ENCODE measurements at regions not wholly inside any gene's neighbourhood (a gene's known extent, or its start where the extent isn't known, plus 50 kb on each side); places are given as distances from the start of the nearest gene placed in this dataset.
A peak's percentile ranks its signal among the peaks of the same experiment; 100 is the strongest.

DNA sequence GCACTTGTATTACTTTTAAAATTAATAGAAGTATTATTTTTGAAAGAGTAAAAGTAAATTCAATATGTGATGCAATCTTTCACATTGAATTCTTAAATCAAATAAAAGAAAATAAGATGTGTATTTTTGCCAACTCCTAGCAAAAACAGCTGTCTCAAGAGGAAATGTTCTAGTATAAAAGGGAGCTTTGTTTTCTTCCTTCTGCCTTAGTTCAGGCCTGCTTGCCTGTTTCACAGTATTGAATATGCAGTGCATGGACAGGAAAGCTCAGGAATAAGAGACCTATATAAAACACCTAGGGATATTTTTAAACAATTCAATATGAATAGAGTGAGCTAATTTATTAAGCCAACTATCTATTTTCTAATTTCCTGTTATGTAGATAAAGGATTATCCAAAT, 294.8 kb upstream of the G2E3 start:
- no peak for TF ChIP-seq SIN3A (IDR thresholded peaks at IDR 0.05; ENCODE audit: borderline replicate concordance, insufficient read depth, low read length)
- TF ChIP-seq FOXP2 (optimal IDR thresholded peaks at IDR 0.05; ENCODE audit: borderline replicate concordance, extremely low read depth, extremely low read length, insufficient read depth), result no peak
- TF ChIP-seq TAF1 (IDR thresholded peaks at IDR 0.05; ENCODE audit: borderline replicate concordance, insufficient read depth, low read length), result no peak
- no peak for TF ChIP-seq POLR2AphosphoS5 (IDR thresholded peaks at IDR 0.05; ENCODE audit: low read depth, low read length)
- TF ChIP-seq, protein P1, sequence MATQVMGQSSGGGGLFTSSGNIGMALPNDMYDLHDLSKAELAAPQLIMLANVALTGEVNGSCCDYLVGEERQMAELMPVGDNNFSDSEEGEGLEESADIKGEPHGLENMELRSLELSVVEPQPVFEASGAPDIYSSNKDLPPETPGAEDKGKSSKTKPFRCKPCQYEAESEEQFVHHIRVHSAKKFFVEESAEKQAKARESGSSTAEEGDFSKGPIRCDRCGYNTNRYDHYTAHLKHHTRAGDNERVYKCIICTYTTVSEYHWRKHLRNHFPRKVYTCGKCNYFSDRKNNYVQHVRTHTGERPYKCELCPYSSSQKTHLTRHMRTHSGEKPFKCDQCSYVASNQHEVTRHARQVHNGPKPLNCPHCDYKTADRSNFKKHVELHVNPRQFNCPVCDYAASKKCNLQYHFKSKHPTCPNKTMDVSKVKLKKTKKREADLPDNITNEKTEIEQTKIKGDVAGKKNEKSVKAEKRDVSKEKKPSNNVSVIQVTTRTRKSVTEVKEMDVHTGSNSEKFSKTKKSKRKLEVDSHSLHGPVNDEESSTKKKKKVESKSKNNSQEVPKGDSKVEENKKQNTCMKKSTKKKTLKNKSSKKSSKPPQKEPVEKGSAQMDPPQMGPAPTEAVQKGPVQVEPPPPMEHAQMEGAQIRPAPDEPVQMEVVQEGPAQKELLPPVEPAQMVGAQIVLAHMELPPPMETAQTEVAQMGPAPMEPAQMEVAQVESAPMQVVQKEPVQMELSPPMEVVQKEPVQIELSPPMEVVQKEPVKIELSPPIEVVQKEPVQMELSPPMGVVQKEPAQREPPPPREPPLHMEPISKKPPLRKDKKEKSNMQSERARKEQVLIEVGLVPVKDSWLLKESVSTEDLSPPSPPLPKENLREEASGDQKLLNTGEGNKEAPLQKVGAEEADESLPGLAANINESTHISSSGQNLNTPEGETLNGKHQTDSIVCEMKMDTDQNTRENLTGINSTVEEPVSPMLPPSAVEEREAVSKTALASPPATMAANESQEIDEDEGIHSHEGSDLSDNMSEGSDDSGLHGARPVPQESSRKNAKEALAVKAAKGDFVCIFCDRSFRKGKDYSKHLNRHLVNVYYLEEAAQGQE (IDR thresholded peaks at IDR 0.05; ENCODE audit: insufficient read depth in 1 of 2, low read depth in 2 of 2, low read length in 2 of 2), result no peak

DNA sequence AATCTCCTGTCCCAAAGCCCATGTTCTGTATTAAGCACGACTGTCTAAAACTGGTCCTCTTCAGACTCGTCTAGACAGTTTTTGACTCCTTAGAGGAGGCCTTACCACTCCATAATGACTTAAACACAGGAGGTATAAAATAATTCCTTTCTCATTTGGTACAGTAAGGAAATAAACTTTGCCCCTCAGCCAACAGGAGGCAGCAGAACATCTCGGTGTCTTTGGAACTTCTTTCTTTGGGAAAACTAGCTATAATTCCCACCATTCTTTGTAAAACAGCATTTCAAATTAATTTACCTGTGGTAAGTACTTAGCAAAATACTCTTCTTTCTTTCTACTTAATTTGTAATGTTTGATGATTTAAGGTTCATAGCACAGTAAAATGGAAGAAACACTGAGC, 292.7 kb upstream of the G2E3 start:
- TF ChIP-seq FOXP2 (optimal IDR thresholded peaks at IDR 0.05; ENCODE audit: borderline replicate concordance, extremely low read depth, extremely low read length, insufficient read depth), result no peak
- no peak for TF ChIP-seq SIN3A (IDR thresholded peaks at IDR 0.05; ENCODE audit: borderline replicate concordance, insufficient read depth, low read length)

DNA sequence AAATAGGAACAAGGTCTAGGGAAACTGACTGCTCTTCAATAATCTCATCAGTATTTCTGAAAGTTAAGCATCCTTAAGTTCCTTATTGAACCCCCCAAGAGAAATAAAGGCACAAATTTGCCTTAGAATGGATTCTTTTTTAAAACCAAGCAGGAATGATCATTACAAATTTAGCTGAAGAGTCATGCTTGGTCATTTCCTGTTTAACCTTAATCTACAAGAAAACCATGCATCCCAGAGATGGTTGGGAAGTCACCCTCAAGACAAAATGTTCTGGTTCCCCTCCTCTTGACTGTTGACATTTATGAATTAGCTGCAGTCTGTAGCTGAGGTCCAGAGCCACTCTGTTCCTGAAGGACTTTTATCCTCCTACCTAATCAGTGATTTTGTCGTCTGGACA, 291.8 kb upstream of the G2E3 start:
- TF ChIP-seq SIN3A (IDR thresholded peaks at IDR 0.05; ENCODE audit: borderline replicate concordance, insufficient read depth, low read length), result no peak
- TF ChIP-seq POLR2AphosphoS5 (IDR thresholded peaks at IDR 0.05; ENCODE audit: low read depth, low read length), result no peak
- TF ChIP-seq, protein P1 (IDR thresholded peaks at IDR 0.05; ENCODE audit: insufficient read depth in 1 of 2, low read depth in 2 of 2, low read length in 2 of 2), result no peak
- TF ChIP-seq FOXP2 (optimal IDR thresholded peaks at IDR 0.05; ENCODE audit: borderline replicate concordance, extremely low read depth, extremely low read length, insufficient read depth), result no peak
- no peak for TF ChIP-seq TAF1 (IDR thresholded peaks at IDR 0.05; ENCODE audit: borderline replicate concordance, insufficient read depth, low read length)

DNA sequence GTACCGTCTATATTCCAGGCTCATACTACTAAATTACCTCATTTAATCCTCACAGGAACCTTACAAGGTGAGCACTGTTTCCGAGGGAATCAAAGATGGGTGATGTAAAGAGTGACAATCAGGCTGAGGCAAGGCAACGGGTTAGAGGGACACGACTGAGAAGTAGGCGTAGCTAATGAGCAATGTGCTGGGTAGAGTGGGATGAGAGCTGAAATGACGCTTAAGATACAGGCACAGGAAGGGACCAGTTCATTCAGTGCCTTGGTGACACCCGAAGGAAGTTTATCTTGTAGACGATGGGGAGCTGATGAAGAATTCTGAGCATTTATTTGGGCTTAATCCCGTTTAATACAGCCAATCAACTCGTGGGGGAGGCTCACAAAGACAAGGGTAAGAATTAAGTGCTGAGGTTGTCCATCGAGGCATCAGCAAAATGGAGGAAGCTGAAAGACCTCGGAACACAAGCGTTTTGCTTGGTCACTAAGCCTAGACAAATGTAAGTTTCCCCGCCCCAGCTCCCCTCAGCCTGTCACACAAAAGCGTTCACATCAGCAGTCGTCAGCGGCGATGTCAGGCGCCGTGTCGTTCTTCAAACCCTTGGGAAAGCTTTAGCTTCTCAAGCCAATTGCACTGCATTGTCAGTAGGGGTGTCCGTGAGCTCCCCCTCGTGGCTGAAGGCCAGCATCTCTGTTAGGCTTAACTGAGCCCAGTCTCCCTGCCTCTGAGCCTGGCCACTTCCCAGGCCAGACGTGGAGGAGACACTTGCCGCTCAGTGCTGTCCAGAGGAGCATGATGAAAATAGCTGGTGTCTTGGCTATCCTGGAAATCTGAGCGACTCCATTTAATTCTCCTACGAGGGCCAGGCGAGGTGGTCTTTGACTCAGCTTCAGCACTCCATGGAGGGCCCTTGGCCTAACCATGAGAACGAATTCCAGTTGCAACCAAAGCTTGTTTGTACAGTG, 288.5 kb upstream of the G2E3 start:
- TF ChIP-seq TAF1 (IDR thresholded peaks at IDR 0.05; ENCODE audit: borderline replicate concordance, insufficient read depth, low read length) (no peak), POLR2AphosphoS5 (IDR thresholded peaks at IDR 0.05; ENCODE audit: low read depth, low read length) (no peak)
- TF ChIP-seq, protein P1 (IDR thresholded peaks at IDR 0.05; ENCODE audit: insufficient read depth in 1 of 2, low read depth in 2 of 2, low read length in 2 of 2), result 0 out of 4 replicates have a peak, but pooled peaks of 1 of the 2 experiments have one; percentile 14

DNA sequence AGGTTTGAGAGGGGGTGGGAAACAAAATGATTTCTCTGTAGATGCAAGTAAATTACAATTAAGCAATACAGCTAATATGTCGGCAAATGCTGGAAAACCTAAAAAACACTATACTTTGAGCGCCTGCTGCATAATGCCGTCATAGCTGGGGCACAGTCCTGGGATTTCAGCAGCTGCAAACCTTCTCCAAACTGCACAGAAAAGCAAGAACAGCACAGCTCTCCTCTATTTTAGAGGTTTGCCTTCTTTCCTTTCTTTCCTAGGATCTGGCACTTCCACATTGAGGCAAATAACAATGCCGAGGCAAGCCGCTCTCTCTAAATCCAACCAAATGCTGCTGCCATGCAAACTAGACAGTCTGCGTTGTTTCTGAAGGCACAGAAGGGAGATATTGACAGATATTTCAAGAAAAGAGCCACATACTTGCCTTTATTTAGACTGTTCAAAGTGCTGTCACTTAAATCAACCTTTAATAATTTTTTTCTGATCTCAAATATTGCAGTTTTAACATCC, 287.1 kb upstream of the G2E3 start:
- TF ChIP-seq POLR2AphosphoS5 (IDR thresholded peaks at IDR 0.05; ENCODE audit: low read depth, low read length) (no peak), FOXP2 (optimal IDR thresholded peaks at IDR 0.05; ENCODE audit: borderline replicate concordance, extremely low read depth, extremely low read length, insufficient read depth) (no peak), SIN3A (IDR thresholded peaks at IDR 0.05; ENCODE audit: borderline replicate concordance, insufficient read depth, low read length) (no peak)
